Panc1 (cell line): ENCODE measurements at regions not wholly inside any gene's neighbourhood (a gene's known extent, or its start where the extent isn't known, plus 50 kb on each side); places are given as distances from the start of the nearest gene placed in this dataset.

Experiments used
- ATAC-seq: fragments of 200-7000 bp; cut with Tn5 transposase; 2 replicates; pipeline ENCODE4 v1.9.1; 2020; ENCODE audit warnings: mild to moderate bottlenecking, moderate library complexity
- BruUV-seq: library from RNA; stranded (reverse); fragments of 400-500 nt; replicated peaks from 2 replicates; lab custom pipeline; 2021; lab: Mats Ljungman, UMichigan
- CTCF ChIA-PET: fragments of 300-600 bp; sonication (Branson Sonifier 250); formaldehyde crosslinking; loops from one replicate; lab custom pipeline; 2022; ENCODE audit warnings: antibody characterized with exemption; lab: Charles Lee
- POLR2A ChIA-PET: fragments of 300-600 bp; sonication (Branson Sonifier 250); formaldehyde crosslinking; loops from one replicate; lab custom pipeline; 2022; ENCODE audit warnings: antibody characterized with exemption; lab: Charles Lee
- DNase-seq: peaks from one replicate; pipeline ENCODE4 v3.0.0-alpha.2; 2010; ENCODE audit warnings: low read depth, low spot score
- H3K27ac ChIP-seq: 2 replicates; pipeline ENCODE4 v1.5.1; 2011; ENCODE audit warnings: mild to moderate bottlenecking, low read length, inconsistent platforms
- H3K27me3 ChIP-seq: fragments of 200-500 bp; sonication (Bioruptor generic); 2 replicates; pipeline ENCODE4 v1.6.0; 2014; ENCODE audit warnings: low read length, inconsistent platforms; ENCODE audit not compliant: control insufficient read depth, insufficient read depth
- H3K36me3 ChIP-seq: fragments of 200-500 bp; sonication (Bioruptor generic); 2 replicates; pipeline ENCODE4 v1.5.1; 2014; ENCODE audit warnings: inconsistent platforms, mild to moderate bottlenecking, low read length, moderate library complexity; ENCODE audit not compliant: control insufficient read depth, insufficient read depth
- H3K4me1 ChIP-seq: 2 replicates; pipeline ENCODE4 v1.5.1; 2011; ENCODE audit warnings: inconsistent platforms, mild to moderate bottlenecking, low read length, moderate library complexity; ENCODE audit not compliant: control insufficient read depth, insufficient read depth
- H3K4me3 ChIP-seq, 2 experiments: 2 replicates each; pipeline ENCODE4 v1.5.1; 2011 to 2012; ENCODE audit warnings: low read depth in 2 of 2, low read length in 2 of 2, mild to moderate bottlenecking in 2 of 2, inconsistent platforms in 1 of 2, moderate library complexity in 1 of 2
- H3K9me3 ChIP-seq: fragments of 200-500 bp; sonication (Bioruptor generic); 2 replicates; pipeline ENCODE4 v1.5.1; 2014; ENCODE audit warnings: low read depth, mild to moderate bottlenecking, inconsistent platforms, low read length, moderate library complexity; ENCODE audit not compliant: control insufficient read depth, insufficient read depth
- CTCF ChIP-seq: fragments of 450-650 bp; IDR thresholded peaks from 2 replicates; pipeline ENCODE4 v1.5.1; 2017; ENCODE audit warnings: mild to moderate bottlenecking
- POLR2AphosphoS5 ChIP-seq: IDR thresholded peaks from 2 replicates; pipeline ENCODE4 v1.6.1; 2012; ENCODE audit warnings: mild to moderate bottlenecking, low read depth, low read length, moderate library complexity
- REST ChIP-seq, 2 experiments: IDR thresholded peaks; 2 replicates each; pipeline ENCODE4 v1.6.1; 2011 to 2012; ENCODE audit warnings: low read depth in 2 of 2, control low read depth in 1 of 2, low read length in 1 of 2, mild to moderate bottlenecking in 1 of 2, moderate library complexity in 1 of 2; ENCODE audit not compliant: insufficient read depth in 1 of 2
- SIN3A ChIP-seq: IDR thresholded peaks from 2 replicates; pipeline ENCODE4 v1.6.1; 2012; ENCODE audit warnings: low read depth, mild to moderate bottlenecking, low read length, moderate library complexity, borderline replicate concordance; ENCODE audit not compliant: insufficient read depth
- TCF7L2 ChIP-seq: IDR thresholded peaks from 2 replicates; pipeline ENCODE4 v1.6.1; 2011; ENCODE audit warnings: mild to moderate bottlenecking, low read depth, low read length, inconsistent platforms
- in situ Hi-C: cut with HindIII; loops from 2 replicates; pipeline ENCODE4 v1.10.0; 2016; ENCODE audit warnings: low sequenced_read_pairs, low pct_unique_long_range_greater_than_20kb
- intact Hi-C: fragments of 100-400 bp; cut with micrococcal nuclease; formaldehyde crosslinking; loops from one replicate; pipeline ENCODE4 v1.10.0; 2022; ENCODE audit not compliant: unreplicated experiment

GRCh38 chr1:70910013-70910412, 137.6 kb downstream of the PTGER3 start:
- H3K27me3 ChIP-seq, result no peaks in the 10 kb centered on the region
- H3K9me3 ChIP-seq, result no peaks in the 10 kb centered on the region
- H3K4me1 ChIP-seq, result no peaks in the 10 kb centered on the region
- intact Hi-C loops, result no loop called here
- CTCF ChIA-PET, result no interaction called here
- no TSS peak for BruUV-seq
- H3K4me3 ChIP-seq, result no peak overlapping the region
- no peak overlapping the region for H3K27ac ChIP-seq
- H3K36me3 ChIP-seq, result no peaks in the 10 kb centered on the region
- no peak for TF ChIP-seq POLR2AphosphoS5
- no peak for TF ChIP-seq SIN3A
- TF ChIP-seq REST (IDR thresholded peaks at IDR 0.05; ENCODE audit: insufficient read depth in 1 of 2, low read depth in 2 of 2, low read length in 1 of 2), result no peak
- TF ChIP-seq TCF7L2, result no peak
- no peak for TF ChIP-seq CTCF
- in situ Hi-C loops, result no loop called here
- POLR2A ChIA-PET, result no interaction called here
- ATAC-seq (no peak), DNase-seq (no peak)

GRCh38 chr1:70911861-70912260, 135.8 kb downstream of the PTGER3 start:
- ChIA-PET POLR2A (no interaction called here), CTCF (no interaction called here)
- intact Hi-C loops (no loop called here), in situ Hi-C loops (no loop called here)
- no TSS peak for BruUV-seq
- Histone ChIP-seq H3K9me3 (no peaks in the 10 kb centered on the region), H3K36me3 (no peaks in the 10 kb centered on the region), H3K4me3 (no peak overlapping the region), H3K4me1 (no peaks in the 10 kb centered on the region), H3K27ac (no peak overlapping the region), H3K27me3 (no peaks in the 10 kb centered on the region)
- DNase-seq (no peak), ATAC-seq (no peak)
- TF ChIP-seq POLR2AphosphoS5 (no peak), TCF7L2 (no peak), SIN3A (no peak), REST (IDR thresholded peaks at IDR 0.05; ENCODE audit: insufficient read depth in 1 of 2, low read depth in 2 of 2, low read length in 1 of 2) (no peak), CTCF (no peak)
